HEK293T (cell line): ENCODE measurements at regions not wholly inside any gene's neighbourhood (a gene's known extent, or its start where the extent isn't known, plus 50 kb on each side); places are given as distances from the start of the nearest gene placed in this dataset.

Experiments
- ARNT ChIP-seq: fragments of 450-650 bp; IDR thresholded peaks from 2 replicates; pipeline ENCODE4 v1.6.1; 2017; ENCODE audit warnings: mild to moderate bottlenecking
- BHLHE40 ChIP-seq: fragments of 450-650 bp; IDR thresholded peaks from 2 replicates; pipeline ENCODE4 v1.6.1; 2016; ENCODE audit warnings: mild to moderate bottlenecking, moderate library complexity, borderline replicate concordance
- ELF4 ChIP-seq: fragments of 450-650 bp; IDR thresholded peaks from 2 replicates; pipeline ENCODE4 v1.6.1; 2017; ENCODE audit warnings: antibody characterized with exemption
- LEF1 ChIP-seq: fragments of 450-650 bp; IDR thresholded peaks from 2 replicates; pipeline ENCODE4 v1.6.1; 2017; ENCODE audit warnings: mild to moderate bottlenecking, borderline replicate concordance
- SP1 ChIP-seq: fragments of 450-650 bp; IDR thresholded peaks from 2 replicates; pipeline ENCODE4 v1.6.1; 2017
- SUZ12 ChIP-seq: fragments of 450-650 bp; IDR thresholded peaks from 2 replicates; pipeline ENCODE4 v1.6.1; 2016; ENCODE audit warnings: mild to moderate bottlenecking

DNA sequence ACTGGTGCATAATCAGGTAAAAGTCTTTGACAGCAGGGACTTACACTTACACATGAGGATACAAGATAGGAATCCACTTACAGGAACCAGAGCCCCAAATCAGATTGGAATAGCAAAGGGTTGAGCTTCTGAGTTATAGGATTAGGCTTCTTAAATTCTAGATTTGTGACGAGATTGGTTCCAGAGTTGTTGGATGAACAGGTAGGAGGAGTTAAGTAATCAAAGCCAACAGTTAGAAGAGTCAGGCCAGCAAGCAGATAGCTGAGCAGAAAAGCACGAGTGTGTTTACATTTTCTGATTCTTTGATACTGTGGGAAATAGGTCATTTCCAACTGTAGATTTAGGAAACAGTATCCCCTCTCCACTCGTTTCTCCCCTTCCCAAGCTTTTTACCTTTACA, 167.0 kb downstream of the MDFIC start:
- TF ChIP-seq ARNT (no peak), BHLHE40 (no peak), ELF4 (no peak), LEF1 (no peak), SUZ12 (no peak), SP1 (no peak)
